HG02938 (cell line): ENCODE measurements at regions not wholly inside any gene's neighbourhood (a gene's known extent, or its start where the extent isn't known, plus 50 kb on each side); places are given as distances from the start of the nearest gene placed in this dataset.
"Not testable (repeated sequence)": the region's sequence is repeated elsewhere in the genome, so short reads cannot be mapped to it uniquely, and the experiment has no call there.

Experiments
- ATAC-seq: cut with Tn5 transposase; IDR thresholded peaks from one replicate; pipeline ENCODE4 v1.9.1; 2021; ENCODE audit warnings: mild to moderate bottlenecking, moderate library complexity; ENCODE audit not compliant: unreplicated experiment

- no peak for ATAC-seq
Observed at GRCh38 chr7:68038621-68039314, 1042.1 kb downstream of the TYW1 start.

- ATAC-seq: no peak
Observed at GRCh38 chr7:68041554-68041953, 1044.9 kb downstream of the TYW1 start.

GRCh38 chr7:68043546-68043945, 1046.9 kb downstream of the TYW1 start:
- ATAC-seq: no peak

GRCh38 chr7:68050627-68051026, 1054.0 kb downstream of the TYW1 start:
- no peak for ATAC-seq

GRCh38 chr7:68058014-68058413, 1061.4 kb downstream of the TYW1 start:
- ATAC-seq: no peak

- ATAC-seq: no peak
Observed at GRCh38 chr7:68063171-68063570, 1066.5 kb downstream of the TYW1 start.

GRCh38 chr7:68065581-68065980, 1068.9 kb downstream of the TYW1 start:
- ATAC-seq: no peak

GRCh38 chr7:68067845-68068244, 1071.2 kb downstream of the TYW1 start:
- no peak for ATAC-seq

GRCh38 chr7:68070992-68071391, 1074.4 kb downstream of the TYW1 start:
- ATAC-seq: no peak

- ATAC-seq: no peak
Observed at GRCh38 chr7:68073701-68074100, 1077.1 kb downstream of the TYW1 start.

GRCh38 chr7:68074242-68074641, 1077.6 kb downstream of the TYW1 start:
- ATAC-seq: no peak

GRCh38 chr7:68078157-68078710, 1081.6 kb downstream of the TYW1 start:
- ATAC-seq: no peak

GRCh38 chr7:68082066-68082960, 1085.7 kb downstream of the TYW1 start:
- ATAC-seq: not testable (repeated sequence)

- ATAC-seq: not testable (repeated sequence)
Observed at GRCh38 chr7:68082961-68083657, 1086.5 kb downstream of the TYW1 start.

- no peak for ATAC-seq
Observed at GRCh38 chr7:68087401-68087800, 1090.8 kb downstream of the TYW1 start.

- no peak for ATAC-seq
Observed at GRCh38 chr7:68088879-68089278, 1092.2 kb downstream of the TYW1 start.

- not testable (repeated sequence) for ATAC-seq
Observed at GRCh38 chr7:68090256-68090655, 1093.6 kb downstream of the TYW1 start.

- no peak for ATAC-seq
Observed at GRCh38 chr7:68103319-68103718, 1106.7 kb downstream of the TYW1 start.

- ATAC-seq: no peak
Observed at GRCh38 chr7:68107261-68107660, 1110.6 kb downstream of the TYW1 start.

GRCh38 chr7:68107968-68108367, 1111.3 kb downstream of the TYW1 start:
- no peak for ATAC-seq

GRCh38 chr7:68109299-68109698, 1112.7 kb downstream of the TYW1 start:
- no peak for ATAC-seq
